GM18909 (cell line): ENCODE measurements at regions not wholly inside any gene's neighbourhood (a gene's known extent, or its start where the extent isn't known, plus 50 kb on each side); places are given as distances from the start of the nearest gene placed in this dataset.

Experiments used
- ATAC-seq: cut with Tn5 transposase; IDR thresholded peaks from one replicate; pipeline ENCODE4 v1.9.1; 2021; ENCODE audit warnings: mild to moderate bottlenecking; ENCODE audit not compliant: unreplicated experiment, poor library complexity

DNA sequence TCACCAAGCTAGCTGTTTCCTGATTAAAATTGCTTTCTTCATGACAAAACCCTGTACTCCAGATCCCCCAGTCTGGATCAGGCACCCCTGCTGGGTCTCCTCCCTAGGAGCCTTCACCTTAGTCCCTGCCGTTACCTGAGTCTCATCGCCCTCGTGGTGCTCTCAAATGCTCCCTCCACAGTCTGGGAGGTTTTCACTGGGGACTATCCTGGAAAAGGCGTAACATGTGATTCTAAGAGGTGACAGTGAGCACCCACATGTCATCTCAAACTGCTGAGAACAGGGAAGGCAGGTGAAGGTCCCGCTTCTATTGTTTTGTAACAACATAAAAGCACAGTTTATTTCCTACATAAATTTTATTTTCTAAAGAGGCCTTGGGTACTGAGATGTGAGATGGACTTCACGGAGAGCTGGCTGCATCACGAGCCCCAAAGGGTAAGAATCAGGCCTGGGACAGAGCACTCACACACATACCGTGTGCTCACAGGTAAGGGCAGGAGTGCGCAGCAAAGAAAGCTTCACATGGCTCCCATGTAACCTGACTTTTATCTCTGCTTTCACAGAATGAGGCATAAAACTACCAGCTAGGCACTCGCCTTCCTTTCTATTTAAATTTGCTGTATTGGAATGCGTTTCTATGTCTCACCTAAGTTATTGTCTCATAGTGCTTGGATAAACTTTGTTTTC, 531.5 kb downstream of the RNF144A start:
- ATAC-seq: no peak

DNA sequence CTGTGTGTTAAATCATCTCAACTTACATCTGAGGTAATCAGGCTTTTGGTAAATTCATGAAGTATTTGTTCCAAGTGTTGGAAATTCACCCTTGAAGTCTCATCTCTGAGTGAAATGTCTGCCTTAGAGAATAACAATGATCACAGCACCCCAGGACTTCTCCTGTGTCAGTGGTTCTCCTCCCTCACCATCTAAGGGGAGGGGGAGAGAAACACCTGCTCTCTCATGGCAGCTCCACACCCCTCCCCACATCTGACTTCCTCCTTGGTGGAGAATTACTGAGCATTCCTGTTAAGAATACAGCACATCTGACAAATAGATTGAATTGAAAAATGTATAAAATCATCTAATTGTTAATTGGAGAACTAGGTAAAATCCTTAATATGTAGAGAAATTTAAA, 532.1 kb downstream of the RNF144A start:
- ATAC-seq: no peak

DNA sequence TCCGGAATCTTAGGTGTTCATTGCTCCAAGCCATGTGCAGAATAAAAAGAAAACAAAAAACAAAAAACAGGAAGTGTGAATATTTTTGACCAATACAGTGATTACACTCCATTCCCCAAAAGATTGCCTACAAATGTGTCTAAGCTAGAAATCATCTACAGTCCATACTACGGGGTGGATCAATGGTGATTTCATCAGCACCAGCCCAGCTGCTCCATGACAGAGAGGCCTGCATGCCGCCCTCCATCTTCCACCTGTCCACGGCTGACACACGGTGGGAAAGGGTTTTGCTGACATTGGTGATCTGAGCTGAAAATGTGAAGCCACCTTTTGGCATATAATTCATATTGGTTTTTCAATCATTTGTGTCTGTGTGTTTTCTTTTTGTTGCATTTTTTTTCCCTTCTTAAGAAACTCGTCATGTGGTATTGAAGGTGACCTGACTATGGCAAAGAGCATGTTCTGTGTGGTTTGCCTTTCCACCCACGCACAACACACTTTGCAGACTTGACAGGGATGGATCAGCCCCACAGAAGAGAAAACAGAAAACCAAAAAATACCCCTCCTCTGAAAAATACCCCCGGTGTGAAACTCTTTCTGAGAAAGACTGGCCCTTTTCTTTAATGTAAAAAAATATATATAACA, 533.1 kb downstream of the RNF144A start:
- no peak for ATAC-seq

DNA sequence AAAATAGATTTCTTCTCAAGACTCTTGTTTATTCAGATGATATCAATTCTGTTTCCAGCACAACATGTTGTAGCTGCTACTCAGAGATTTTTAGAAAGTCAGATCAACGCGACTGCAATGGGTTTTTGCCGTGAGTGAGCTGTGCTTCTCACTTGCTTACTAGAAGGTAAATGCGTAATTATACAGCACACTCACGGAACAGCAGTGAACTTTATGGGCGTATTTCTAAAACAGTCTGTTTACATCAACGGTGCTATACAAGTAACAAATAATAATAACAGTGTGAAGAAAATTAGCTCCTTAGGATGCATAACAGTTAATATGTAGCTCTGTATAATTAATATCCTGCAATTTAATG, 533.6 kb downstream of the RNF144A start:
- no peak for ATAC-seq

DNA sequence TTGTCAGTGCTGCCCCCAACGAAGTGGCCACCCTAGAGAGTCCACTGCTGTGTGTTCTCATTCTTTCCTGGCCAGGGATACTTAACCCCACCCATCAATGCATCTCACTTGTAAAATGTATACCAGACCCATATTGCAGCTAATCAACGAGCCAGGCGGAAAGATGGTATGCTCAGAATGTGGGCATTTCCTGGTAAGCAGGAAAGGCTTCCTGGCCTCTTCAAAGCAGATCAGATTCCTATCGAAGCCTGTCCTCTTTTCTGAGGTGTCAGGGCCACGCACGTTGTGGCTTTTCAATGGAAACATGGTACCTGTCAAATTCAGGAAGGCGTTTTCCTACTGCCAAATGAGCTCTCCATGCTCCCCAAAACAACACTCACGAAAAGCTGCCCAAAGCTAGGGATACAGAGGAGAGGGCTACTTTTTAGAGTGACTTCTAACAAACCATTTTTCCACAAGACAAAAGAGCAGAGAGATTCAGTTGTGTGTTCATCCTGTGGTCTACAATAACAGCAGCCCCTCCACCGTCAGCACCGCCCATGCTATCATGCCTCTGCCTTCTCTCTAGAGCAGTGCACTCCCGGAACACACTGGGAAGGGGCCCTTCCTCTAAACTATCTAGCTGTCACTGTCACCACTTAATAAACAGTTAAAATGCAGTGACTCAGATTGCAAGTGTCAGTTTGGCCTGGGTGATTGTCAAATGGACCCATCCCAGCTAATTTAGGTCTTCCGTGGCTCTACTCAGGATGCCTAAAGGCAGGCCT, 535.1 kb downstream of the RNF144A start:
- ATAC-seq: no peak

DNA sequence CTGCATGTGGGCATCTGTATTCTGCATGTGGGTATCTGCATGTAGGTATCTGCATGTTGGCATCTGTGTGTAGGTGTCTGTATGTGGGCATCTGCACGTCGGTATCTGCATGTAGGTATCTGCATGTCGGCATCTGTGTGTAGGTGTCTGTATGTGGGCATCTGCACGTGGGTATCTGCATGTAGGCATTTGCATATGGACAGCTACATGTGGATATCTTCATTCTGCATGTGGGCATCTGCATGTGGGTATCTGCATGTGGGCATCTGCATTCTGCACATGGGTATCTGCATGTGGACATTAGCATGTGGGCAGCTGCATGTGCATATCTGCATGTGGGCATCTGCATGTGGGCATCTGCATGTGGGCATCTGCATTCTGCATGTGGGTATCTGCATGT, 537.4 kb downstream of the RNF144A start:
- ATAC-seq: no peak

DNA sequence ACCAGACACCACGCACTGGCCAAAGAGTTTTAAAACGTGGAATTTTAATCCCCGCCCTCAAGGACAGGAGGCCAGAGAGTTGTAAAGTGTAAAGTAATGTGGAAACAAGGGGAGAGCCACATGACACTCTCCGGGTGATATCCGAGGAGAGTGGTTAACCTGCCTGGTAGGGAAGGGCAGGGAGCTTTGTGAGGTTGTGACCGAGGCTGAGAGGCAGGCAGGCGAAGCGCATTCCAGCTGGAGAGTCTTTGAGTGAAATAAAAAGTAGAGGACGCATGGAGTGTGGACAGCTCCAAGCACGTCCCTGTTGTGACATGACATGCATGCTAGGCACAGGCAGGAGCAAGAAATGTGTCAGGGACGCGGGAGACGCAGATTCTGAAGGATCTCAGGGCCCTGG, 539.5 kb downstream of the RNF144A start:
- ATAC-seq: no peak

DNA sequence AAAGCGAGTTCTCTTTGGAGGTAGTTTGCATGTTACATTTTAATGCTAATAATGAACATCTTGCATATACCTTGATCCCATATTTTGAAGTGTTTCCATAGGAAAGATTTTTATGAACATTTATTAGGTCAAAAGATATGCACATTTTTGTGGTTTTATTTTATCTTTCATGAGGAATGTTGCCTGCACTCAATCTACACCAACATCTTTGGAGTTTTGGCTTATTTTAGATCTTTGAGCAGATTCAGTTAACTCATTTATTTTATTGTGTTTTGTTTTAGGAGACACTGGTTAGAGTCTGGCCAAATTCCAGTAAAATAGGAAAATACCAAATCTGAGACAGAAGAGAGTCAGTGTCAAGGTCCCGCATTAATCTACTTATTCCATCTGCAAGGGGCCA, 540.9 kb downstream of the RNF144A start:
- no peak for ATAC-seq

DNA sequence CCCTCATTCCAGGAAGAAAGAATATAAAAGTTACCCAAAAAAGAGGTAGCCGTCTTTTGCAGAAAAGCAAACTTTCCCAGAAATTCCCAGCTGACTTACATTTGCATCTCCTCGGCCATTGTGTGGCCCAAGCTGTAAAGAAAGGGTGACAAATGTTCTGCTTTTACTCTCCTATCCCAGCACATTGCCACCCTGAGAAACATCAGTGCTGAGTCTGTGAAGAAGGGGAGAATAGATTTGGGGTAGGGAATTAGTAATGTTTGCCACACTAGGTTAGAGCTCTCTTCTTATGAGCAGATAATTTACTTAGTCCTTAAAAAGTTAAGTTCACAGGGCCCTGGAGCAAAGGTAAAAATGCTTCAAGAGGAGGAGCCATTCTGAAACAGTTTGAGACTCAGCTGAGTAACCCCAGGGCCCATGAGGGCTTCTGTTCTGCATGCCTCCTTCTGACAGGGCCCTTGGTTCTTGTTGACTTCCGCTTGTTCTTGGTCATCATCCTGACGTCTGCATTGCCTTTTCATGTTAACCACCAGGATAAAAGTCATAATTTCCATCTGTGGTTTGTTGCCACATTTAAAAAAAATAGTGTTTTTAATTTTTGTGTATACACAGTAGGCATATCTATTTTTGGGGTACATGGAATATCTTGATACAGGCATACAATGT, 550.7 kb downstream of the RNF144A start:
- no peak for ATAC-seq

DNA sequence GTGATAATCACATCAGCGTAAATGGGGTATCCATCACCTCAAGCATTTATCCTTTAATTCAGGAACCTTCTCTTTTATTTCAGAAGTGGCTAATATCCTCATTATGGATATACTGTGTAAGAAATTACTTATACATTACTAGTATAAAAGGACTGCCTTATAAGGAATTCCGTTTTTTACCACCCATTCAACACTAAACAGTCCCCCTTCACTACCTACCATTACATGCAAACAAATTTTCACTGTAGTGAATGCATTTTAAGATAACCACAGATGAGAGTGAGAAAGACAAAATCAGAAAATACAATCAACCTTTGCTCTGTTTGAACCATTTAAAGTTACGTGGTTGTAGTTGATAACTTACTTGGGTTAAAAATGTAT, 551.2 kb downstream of the RNF144A start:
- ATAC-seq: no peak

DNA sequence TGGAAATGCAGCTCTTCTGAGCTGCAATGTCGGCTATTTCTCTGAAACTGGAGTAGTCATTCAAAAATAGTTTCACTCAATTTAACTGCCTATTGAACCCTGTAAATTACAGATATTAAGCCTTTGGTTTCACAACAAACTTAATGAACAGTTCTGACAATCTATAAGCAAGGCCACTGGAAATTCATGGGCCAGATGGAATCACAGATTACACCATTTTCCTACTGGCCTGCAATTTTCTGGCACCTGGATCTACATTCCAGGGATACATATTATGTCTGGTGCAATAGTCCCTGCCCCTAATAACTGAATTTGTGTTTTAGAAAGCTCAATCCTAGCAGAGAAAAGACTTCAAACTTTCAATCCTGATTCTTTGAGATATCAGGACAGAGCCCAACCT, 551.7 kb downstream of the RNF144A start:
- ATAC-seq: no peak

DNA sequence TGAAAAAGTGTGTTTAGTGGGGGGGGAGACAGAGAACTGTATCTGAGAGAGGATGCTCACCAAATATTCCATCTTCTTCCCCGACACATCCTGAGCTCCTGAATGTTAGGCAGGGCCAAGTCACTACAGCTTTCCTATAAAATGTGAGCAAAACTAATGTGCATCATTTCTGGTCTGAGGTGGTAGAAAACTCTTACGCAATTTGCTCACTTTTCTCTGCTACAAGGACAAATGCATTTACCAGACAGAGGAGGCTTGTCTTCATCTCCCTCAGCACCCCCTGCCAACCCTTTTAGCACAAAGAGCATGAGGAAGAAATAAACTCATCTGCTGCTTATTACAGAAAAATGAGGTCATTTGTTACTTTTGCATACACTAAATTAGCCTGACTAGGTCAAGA, 554.0 kb downstream of the RNF144A start:
- ATAC-seq: no peak

DNA sequence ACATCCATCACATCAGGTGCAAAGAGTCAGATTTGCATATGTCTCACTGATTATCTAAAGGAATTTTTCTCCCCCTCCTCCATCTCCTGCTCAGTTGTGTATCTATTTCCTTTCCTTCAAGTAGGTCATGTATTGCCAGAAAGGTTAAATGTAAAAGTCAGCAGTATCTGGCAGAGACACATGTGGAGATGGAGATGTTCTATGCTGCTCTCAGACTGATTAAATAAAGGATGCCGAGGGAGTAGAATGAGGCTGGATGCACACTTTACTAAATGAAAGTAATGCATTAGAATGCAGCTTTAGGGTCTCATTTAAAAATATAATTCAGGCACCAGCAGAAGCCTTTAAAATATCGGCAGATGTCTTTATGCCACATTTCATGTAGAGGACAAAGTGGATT, 555.3 kb downstream of the RNF144A start:
- no peak for ATAC-seq

DNA sequence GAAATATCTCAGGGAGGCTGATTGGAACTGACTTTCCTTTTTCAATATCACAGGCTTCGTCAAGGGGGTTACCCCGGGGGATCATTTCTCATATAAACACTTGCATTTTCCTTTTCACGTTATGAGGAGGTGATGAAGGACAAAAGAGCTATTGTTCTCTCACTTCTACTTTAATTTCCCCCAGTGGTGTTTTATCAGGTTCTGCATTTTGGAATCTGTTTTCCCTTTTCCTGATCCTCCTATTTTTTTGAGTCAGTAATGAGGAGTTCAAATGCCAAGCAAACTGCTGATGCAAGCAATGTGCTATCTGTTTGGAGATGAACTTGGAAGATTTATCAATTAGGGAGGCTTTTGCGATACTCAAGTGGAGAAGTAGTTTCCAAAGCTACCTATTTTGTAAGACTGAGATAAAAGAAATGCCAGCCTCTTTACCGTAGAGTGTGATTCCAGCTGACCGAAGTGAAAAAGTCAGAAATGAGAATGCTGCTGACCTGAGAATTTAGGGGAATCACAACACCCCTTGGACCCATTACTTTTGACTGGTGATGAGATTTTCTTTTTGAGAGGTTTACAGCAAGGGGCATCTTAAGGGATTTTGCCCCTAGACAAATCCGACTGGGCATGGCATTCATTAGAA, 556.0 kb downstream of the RNF144A start:
- no peak for ATAC-seq

DNA sequence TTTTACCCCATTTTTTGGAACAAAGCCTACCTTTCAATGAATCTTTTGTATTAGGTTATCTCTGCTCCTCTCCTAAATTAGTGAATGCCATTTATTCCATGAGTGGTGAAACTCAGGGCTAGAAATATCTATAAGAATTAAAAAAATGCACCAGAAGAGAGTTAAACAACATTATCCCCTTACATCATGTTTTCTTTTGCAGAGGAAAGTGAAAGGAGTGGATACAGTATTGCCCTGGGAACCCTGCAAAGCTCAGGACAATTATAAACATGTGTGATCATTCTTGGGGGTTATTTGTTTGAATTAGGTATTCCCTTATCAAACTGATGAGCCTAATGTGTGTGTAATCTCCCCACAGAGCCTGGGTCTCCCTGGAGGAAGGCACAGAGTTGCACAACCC, 559.2 kb downstream of the RNF144A start:
- ATAC-seq: no peak

DNA sequence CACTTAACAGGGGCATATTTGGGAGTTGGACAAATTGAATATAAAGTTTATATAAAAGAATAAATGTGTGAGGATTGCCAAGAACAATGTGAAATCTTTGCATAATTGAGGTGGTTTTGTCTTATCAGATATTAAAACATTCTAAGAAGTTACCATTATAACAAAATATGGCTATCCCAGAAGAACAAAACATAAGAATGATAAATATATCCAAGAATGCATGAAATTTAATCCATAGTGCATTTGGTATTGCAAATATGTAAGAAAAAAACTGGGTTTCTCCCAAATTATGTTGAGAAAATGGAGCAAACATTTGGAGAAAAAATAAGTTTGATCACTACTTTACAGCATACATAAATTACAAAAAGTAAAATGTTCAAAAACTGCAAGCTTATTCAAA, 562.4 kb downstream of the RNF144A start:
- no peak for ATAC-seq

DNA sequence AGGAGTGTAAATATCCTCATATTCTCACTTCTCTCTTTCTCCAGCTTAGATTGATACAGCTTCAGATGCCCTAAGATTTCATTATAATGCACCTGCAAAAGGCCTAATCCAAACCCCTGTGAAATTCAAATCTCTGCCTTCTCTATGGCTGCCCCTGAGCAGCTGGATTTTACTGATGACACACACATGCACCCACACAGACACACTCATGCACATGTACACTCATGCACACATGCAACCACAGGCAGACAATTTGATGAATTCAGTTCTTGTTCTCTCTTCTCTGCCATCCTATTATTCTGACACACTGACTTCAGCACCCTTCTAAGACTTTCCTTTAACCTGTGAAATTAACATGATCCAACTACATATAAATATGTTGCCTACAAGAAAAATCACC, 563.2 kb downstream of the RNF144A start:
- ATAC-seq: no peak

DNA sequence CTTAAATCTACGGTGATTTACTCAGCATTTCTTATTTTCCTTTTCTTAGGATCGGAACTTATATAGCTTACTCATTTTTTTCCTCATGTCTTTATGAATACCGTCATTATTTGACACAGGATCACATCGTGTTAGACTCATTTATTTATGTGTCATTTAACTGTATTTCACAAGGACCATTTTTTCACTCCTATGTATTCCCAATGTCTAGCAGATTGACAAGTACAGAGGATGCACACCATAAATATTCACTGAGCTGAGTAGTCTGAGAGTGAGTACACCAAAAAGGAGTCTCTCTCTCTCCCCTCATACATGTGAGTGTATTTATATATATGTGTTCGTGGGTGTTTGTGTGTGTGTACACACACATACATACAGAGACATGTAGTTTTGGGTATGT, 573.5 kb downstream of the RNF144A start:
- no peak for ATAC-seq

DNA sequence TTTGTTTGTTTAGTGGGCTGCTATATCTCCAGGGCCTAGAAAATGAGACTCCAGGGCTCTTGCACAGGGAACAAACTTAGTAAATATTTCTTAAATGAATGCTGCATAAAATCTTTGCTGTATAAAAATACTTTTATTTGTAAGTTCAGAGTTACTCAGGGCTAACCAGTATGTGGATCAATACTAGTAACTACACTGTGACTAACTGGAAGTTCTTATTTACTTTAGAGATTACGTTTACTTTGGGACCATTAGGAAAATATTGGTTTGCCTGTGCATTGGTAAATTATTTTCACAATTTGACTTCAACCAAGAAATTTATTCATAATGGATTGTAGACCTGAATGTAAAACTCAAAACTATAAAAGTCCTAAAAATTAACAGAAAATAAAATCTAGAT, 575.5 kb downstream of the RNF144A start:
- ATAC-seq: no peak

DNA sequence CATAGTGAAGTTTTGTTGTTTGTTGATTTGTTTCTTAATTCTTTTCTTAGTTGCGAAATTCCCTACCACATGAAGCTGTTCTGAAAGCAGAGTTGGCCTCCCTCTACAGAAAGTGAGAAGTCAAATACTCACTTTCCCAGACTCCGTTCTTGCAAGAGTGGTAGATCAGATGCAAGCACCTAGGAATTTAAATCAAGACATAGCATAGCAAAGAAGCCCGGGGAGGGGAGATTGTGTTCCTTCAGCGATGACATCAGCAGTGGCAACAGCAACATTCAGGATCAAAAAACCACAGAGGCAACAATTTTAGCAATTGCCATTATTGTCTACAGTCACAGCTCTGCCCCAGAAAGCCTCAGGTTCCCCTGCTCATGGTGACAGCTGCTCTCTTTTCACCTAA, 580.0 kb downstream of the RNF144A start:
- no peak for ATAC-seq

DNA sequence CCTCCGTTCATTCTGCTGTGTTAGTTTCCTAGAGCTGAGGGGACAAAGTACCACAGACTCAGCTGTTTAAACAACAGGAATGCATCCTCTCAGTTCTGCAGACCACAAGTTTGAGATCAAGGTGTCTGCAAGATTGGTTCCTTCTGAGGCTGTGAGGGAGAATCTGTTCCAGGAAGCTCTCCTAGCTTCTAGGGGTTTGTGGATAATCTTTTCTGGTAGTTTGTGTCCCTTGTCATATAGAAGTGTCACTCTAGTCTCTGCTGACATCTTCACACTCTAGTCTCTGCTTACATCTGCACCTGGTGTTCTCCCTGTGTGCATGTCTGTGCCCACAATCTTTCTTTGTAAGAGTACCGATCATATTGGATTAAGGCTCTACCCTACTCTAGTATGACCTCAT, 581.8 kb downstream of the RNF144A start:
- ATAC-seq: no peak
